AG04449 (cell line): ENCODE measurements at regions not wholly inside any gene's neighbourhood (a gene's known extent, or its start where the extent isn't known, plus 50 kb on each side); places are given as distances from the start of the nearest gene placed in this dataset.

Experiments used
- CTCF ChIA-PET: fragments of 350-600 bp; formaldehyde crosslinking; extraction: SDS; loops from one replicate; lab custom pipeline; 2021; ENCODE audit warnings: antibody characterized with exemption; lab: Yijun Ruan, JAX
- POLR2A ChIA-PET: fragments of 400-600, 350-600 bp; formaldehyde crosslinking; extraction: SDS; loops from one replicate; lab custom pipeline; 2020; ENCODE audit warnings: antibody characterized with exemption, inconsistent platforms; lab: Yijun Ruan, JAX
- DNase-seq: peaks from one replicate; pipeline ENCODE4 v3.0.0-alpha.2; 2010; ENCODE audit warnings: low read depth, low spot score
- H3K4me3 ChIP-seq: 2 replicates; pipeline ENCODE4 v1.5.1; 2011; ENCODE audit warnings: low read depth, mild to moderate bottlenecking, control low read depth, low read length
- CTCF ChIP-seq: IDR thresholded peaks from one replicate; pipeline ENCODE4 v1.5.1; 2011; ENCODE audit warnings: mild to moderate bottlenecking, moderate library complexity, low read length, control low read depth, inconsistent platforms; ENCODE audit not compliant: insufficient read depth; ENCODE audit errors: missing control alignments

GRCh38 chr1:166261511-166261910 is 94.7 kb upstream of the FAM78B start:
- ChIA-PET POLR2A (no interaction called here), CTCF (no interaction called here)
- TF ChIP-seq CTCF, result no peak

GRCh38 chr1:166270476-166271150 is 103.8 kb upstream of the FAM78B start:
- DNase-seq, result no peak
- TF ChIP-seq CTCF, result no peak
- no peak overlapping the region for H3K4me3 ChIP-seq
- ChIA-PET CTCF (no interaction called here), POLR2A (no interaction called here)

More at GRCh38 chr1:166261511-166261910, 94.7 kb upstream of the FAM78B start:
- no peak overlapping the region for H3K4me3 ChIP-seq
- no peak for DNase-seq

GRCh38 chr1:166271151-166271538 is 104.3 kb upstream of the FAM78B start:
- POLR2A ChIA-PET, result no interaction called here
- DNase-seq, result no peak
- CTCF ChIA-PET, result no interaction called here
- H3K4me3 ChIP-seq, result no peak overlapping the region
- TF ChIP-seq CTCF, result no peak

GRCh38 chr1:166272155-166272554 is 105.4 kb upstream of the FAM78B start:
- no peak for DNase-seq
- POLR2A ChIA-PET, result no interaction called here
- no peak overlapping the region for H3K4me3 ChIP-seq
- no peak for TF ChIP-seq CTCF
- CTCF ChIA-PET, result no interaction called here

- DNase-seq, result no peak
- no peak overlapping the region for H3K4me3 ChIP-seq
- CTCF ChIA-PET, result no interaction called here
- no peak for TF ChIP-seq CTCF
- POLR2A ChIA-PET, result no interaction called here
Observed at GRCh38 chr1:166272851-166273250, 106.0 kb upstream of the FAM78B start.

GRCh38 chr1:166273618-166274017 is 106.8 kb upstream of the FAM78B start:
- DNase-seq, result no peak
- no peak overlapping the region for H3K4me3 ChIP-seq
- TF ChIP-seq CTCF, result no peak
- CTCF ChIA-PET, result no interaction called here
- POLR2A ChIA-PET, result no interaction called here
